Cardiac fibroblast (primary cell): ENCODE measurements at regions not wholly inside any gene's neighbourhood (a gene's known extent, or its start where the extent isn't known, plus 50 kb on each side); places are given as distances from the start of the nearest gene placed in this dataset.

Experiments
- DNase-seq, 2 donors: peaks; one replicate each; pipeline versions ENCODE4 v3.0.0 to v3.0.0-alpha.2; 2010; ENCODE audit warnings: low read depth in 2 of 2
- H3K4me3 ChIP-seq, 2 donors: replicated peaks in 1 of 2; 1 replicate in 1 of 2; 2 replicates in 1 of 2; pipeline ENCODE4 v1.5.1; 2011; ENCODE audit warnings: low read depth in 2 of 2, low read length in 2 of 2, mild to moderate bottlenecking in 2 of 2, moderate library complexity in 1 of 2
- CTCF ChIP-seq: IDR thresholded peaks from one replicate; pipeline ENCODE4 v1.5.1; 2011; ENCODE audit warnings: low read depth, mild to moderate bottlenecking, low read length, inconsistent platforms

- no peak overlapping the region for H3K4me3 ChIP-seq
- no peak for TF ChIP-seq CTCF
- DNase-seq = no peak
Measured at GRCh38 chr7:26492816-26493215, 201.2 kb downstream of the SNX10 start.

GRCh38 chr7:26493737-26494428 is 202.2 kb downstream of the SNX10 start:
- H3K4me3 ChIP-seq = no peak overlapping the region

GRCh38 chr7:26495569-26495968 is 203.9 kb downstream of the SNX10 start:
- TF ChIP-seq CTCF = no peak

More at GRCh38 chr7:26493737-26494428, 202.2 kb downstream of the SNX10 start:
- TF ChIP-seq CTCF = no peak
- DNase-seq = no peak

GRCh38 chr7:26497801-26498596 is 206.3 kb downstream of the SNX10 start:
- no peak overlapping the region for H3K4me3 ChIP-seq
- no peak for DNase-seq
- no peak for TF ChIP-seq CTCF

More at GRCh38 chr7:26495569-26495968, 203.9 kb downstream of the SNX10 start:
- no peak for DNase-seq
- H3K4me3 ChIP-seq = no peak overlapping the region

- no peak for TF ChIP-seq CTCF
- no peak overlapping the region for H3K4me3 ChIP-seq
- no peak for DNase-seq
Measured at GRCh38 chr7:26499315-26499897, 207.7 kb downstream of the SNX10 start.

- DNase-seq = peak; percentile 9 to 19
- TF ChIP-seq CTCF = no peak
- H3K4me3 ChIP-seq = no peak overlapping the region
Measured at GRCh38 chr7:26500749-26501352, 209.2 kb downstream of the SNX10 start.
